HUDEP-2 (cell line): ENCODE measurements at regions not wholly inside any gene's neighbourhood (a gene's known extent, or its start where the extent isn't known, plus 50 kb on each side); places are given as distances from the start of the nearest gene placed in this dataset.
"Not testable (repeated sequence)": the region's sequence is repeated elsewhere in the genome, so short reads cannot be mapped to it uniquely, and the experiment has no call there.

ENCODE experiments used
- DNase-seq, 76 experiments: peaks; one replicate each; lab custom pipeline; 2025; ENCODE audit not compliant: unreplicated experiment in 76 of 76; lab: John Stamatoyannopoulos, UW

- DNase-seq, result no peak
Measured at GRCh38 chr10:44279426-44280126, 105.3 kb downstream of the CXCL12 start.

GRCh38 chr10:44278837-44279324 is 106.0 kb downstream of the CXCL12 start:
- DNase-seq, result no peak

GRCh38 chr10:44268435-44268948 is 116.4 kb downstream of the CXCL12 start:
- DNase-seq, result not testable (repeated sequence)

GRCh38 chr10:44267007-44267406 is 117.9 kb downstream of the CXCL12 start:
- DNase-seq, result no peak

GRCh38 chr10:44264244-44264643 is 120.7 kb downstream of the CXCL12 start:
- no peak for DNase-seq

GRCh38 chr10:44263771-44264170 is 121.1 kb downstream of the CXCL12 start:
- DNase-seq, result no peak

GRCh38 chr10:44262551-44263251 is 122.2 kb downstream of the CXCL12 start:
- DNase-seq, result no peak

GRCh38 chr10:44261710-44262455 is 123.0 kb downstream of the CXCL12 start:
- no peak for DNase-seq

DNA sequence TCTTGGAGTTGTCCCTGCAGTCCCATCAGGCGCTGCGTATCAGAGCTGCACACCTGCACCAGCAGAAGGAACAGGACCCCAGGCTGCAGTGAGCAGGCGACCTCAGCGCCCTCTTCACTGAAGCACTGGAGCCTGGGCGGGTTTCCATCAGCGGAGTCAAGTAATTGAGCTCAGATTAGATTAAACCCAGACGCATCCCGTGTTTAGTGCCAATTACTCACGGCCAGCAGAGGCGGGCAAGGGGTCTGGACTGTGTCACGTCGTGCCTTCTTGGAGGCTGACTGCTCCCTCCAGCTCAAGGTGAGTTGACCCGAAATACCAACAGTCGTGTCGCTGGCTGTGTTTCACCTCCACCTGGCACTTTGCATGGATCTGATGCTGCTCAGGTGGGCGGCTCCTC is 123.6 kb downstream of the CXCL12 start:
- no peak for DNase-seq

DNA sequence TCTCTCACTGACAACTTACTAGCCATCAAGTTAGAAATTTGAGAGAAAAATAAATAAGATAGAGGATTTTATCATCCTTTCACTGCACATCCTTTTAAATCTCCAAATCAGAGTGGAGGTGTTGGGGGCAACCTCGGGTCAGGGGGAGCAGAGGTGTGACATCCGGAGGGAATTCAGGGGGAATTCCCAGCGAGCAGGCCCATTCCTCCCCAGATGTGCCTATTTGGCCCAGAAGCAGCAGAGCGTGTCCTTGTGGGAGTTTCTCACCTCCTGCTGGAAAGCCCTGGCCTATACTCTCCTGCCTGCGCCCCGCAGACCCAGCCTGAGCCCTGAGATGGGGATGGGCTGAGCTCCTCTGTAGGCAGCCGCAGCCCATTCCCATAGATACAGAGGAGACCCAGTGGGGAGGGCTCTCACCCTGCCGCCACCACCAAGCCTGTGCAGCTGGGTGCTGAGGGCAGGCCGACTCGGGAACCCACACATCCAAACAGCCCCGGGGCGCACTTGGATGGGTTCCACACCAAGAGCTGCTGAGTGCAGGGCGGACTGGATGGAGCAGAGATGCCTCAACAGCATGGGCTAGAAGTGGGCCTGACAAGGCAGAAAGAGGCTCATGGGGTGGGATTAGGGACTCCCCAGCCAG is 124.5 kb downstream of the CXCL12 start:
- no peak for DNase-seq

- DNase-seq, result no peak
Measured at GRCh38 chr10:44259090-44259874, 125.6 kb downstream of the CXCL12 start.

DNA sequence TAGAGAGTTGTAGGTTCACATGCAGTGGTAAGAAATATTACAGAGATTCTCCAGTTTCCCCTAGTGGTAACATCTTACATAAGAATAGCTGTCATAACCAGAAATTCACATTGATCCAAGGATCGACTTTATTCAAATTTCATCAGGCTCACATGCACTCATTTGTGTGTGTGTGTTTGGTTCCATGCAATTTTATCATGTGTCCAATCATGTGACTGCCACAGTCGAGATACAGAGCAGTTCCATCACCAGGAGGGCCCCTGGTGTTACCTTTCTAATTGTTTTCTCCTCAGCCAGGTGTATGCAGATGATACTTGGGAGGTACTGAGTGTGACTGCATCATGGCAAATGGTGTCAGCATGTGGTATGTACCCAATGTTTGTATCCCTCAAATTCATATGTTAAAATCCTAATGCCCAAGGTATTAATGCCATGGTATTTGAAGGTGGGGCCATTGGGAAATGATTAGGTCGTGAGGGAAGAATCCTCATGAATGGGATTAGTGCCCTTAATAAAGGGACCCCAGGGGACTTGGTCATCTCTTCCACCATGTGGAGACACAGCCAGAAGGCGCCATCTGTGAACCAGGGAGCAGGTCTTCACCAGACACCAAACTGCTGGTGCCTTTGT is 126.3 kb downstream of the CXCL12 start:
- DNase-seq, result no peak

DNA sequence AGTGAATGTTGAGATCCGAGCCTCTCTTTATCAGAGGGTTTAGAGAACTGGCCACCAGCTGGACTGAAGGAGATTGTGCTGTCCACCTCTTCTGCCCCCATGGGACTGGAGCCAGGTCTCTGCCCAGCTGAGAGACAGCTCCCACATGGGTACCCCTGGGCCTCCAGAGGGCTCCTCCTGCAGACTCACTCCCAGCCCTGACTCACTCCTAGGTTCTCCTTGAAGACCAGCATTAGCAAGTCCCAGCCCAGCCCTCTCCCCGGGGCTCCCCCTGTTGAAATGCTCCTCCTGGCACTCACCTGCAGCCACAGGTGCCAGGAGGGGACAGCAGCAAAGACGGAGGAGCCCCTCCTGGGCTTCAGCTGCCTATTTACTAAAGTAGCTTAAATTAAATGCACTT is 126.9 kb downstream of the CXCL12 start:
- no peak for DNase-seq

DNA sequence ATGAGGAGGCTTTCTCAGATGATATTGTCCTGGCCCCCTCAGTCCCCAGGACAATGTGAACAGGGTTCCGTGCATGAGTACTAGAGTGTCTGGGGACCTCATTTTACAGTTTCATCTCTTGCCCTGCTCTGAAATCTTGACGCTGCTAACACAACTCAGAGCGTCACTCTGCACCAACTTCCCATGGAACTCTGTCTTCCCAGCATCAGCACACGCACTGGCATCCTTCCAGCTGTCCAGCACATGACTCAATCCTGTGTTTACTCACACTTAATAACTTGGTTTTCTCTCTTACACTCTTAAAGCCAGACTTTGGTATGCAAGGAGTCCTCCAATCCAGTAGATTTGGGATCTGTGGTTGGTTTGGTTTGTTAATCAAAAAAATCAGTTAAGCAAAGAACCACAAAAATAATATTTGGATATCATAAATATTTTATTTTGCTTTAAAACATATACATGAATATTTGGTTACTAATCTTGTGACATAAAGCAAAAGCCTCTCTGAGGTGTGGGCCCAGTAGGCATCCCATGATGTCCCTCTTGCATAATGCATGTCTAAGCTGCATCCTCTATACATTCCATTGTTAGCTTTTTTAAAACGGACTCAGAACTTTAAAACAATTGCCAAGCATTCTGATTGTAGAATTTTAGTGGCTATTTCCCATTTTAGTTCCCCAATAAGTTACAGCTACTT is 131.0 kb downstream of the CXCL12 start:
- DNase-seq, result no peak

DNA sequence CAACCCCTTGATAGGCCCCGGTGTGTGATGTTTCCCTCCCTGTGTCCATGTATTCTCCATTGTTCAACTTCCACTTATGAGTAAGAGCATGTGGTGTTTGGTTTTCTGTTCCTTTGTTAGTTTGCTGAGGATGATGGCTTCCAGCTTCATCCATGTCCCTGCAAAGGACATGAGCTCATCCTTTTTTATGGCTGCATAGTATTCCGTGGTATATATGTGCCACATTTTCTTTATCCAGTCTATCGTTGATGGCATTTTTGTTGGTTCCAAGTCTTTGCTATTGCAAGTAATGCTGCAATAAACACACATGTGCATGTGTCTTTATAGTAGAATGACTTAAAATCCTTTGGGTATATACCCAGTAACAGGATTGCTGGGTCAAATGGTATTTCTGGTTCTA is 132.3 kb downstream of the CXCL12 start:
- DNase-seq, result not testable (repeated sequence)

DNA sequence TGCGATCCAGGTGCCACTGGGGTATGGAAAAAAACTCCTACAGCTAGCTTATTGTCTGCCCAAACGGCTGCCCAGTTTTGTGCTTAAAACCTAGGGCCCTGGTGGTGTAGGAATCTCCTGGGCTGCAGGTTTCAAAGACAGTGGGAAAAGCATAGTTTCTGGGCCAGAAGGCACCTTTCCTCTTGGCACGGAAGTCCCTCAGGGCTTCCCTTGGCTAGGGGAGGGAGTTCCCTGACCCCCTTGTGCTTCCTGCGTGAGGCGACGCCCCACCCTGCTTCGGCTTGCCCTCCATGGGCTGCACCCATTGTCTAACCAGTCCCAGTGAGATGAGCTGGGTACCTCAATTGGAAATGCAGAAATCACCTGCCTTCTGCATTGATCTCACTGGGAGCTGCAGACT is 135.0 kb downstream of the CXCL12 start:
- DNase-seq, result not testable (repeated sequence)

- DNase-seq, result no peak
Measured at GRCh38 chr10:44249490-44249889, 135.4 kb downstream of the CXCL12 start.

GRCh38 chr10:44246700-44247099 is 138.2 kb downstream of the CXCL12 start:
- DNase-seq, result not testable (repeated sequence)

DNA sequence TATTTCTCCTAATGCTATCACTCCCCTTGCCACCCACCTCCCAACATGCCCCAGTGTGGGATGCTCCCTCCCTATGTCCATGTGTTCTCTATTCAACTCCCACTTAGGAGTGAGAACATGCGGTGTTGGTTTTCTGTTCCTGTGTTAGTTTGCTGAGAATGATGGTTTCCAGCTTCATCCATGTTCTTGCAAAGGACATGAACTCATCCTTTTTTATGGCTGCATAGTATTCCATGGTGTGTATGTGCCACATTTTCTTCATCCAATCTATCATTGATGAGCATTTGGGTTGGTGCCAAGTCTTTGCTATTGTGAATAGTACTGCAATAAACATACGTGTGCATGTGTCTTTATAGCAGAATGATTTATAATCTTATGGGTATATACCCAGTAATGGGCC is 138.6 kb downstream of the CXCL12 start:
- DNase-seq, result not testable (repeated sequence)
